LNCAP (cell line): ENCODE measurements at regions not wholly inside any gene's neighbourhood (a gene's known extent, or its start where the extent isn't known, plus 50 kb on each side); places are given as distances from the start of the nearest gene placed in this dataset.

Experiments used
- CTCF ChIP-seq: fragments of 450-650 bp; IDR thresholded peaks from 2 replicates; pipeline ENCODE4 v1.5.1; 2017; ENCODE audit warnings: mild to moderate bottlenecking

GRCh38 chr3:162525066-162525742 is 1028.6 kb downstream of the OTOL1 start:
- TF ChIP-seq CTCF, result no peak

GRCh38 chr3:162525771-162526170 is 1029.2 kb downstream of the OTOL1 start:
- TF ChIP-seq CTCF, result no peak

GRCh38 chr3:162534431-162534830 is 1037.8 kb downstream of the OTOL1 start:
- no peak for TF ChIP-seq CTCF

- TF ChIP-seq CTCF, result no peak
Observed at GRCh38 chr3:162538491-162538890, 1041.9 kb downstream of the OTOL1 start.

GRCh38 chr3:162538906-162539305 is 1042.3 kb downstream of the OTOL1 start:
- TF ChIP-seq CTCF, result no peak

GRCh38 chr3:162540421-162540820 is 1043.8 kb downstream of the OTOL1 start:
- no peak for TF ChIP-seq CTCF

GRCh38 chr3:162541923-162542322 is 1045.3 kb downstream of the OTOL1 start:
- no peak for TF ChIP-seq CTCF

GRCh38 chr3:162544246-162544645 is 1047.6 kb downstream of the OTOL1 start:
- TF ChIP-seq CTCF, result no peak
